GM18873 (cell line): ENCODE measurements at regions not wholly inside any gene's neighbourhood (a gene's known extent, or its start where the extent isn't known, plus 50 kb on each side); places are given as distances from the start of the nearest gene placed in this dataset.

Experiments
- ATAC-seq: cut with Tn5 transposase; IDR thresholded peaks from one replicate; pipeline ENCODE4 v1.9.1; 2021; ENCODE audit warnings: mild to moderate bottlenecking, moderate library complexity, moderate number of reproducible peaks; ENCODE audit not compliant: unreplicated experiment, low FRiP score

DNA sequence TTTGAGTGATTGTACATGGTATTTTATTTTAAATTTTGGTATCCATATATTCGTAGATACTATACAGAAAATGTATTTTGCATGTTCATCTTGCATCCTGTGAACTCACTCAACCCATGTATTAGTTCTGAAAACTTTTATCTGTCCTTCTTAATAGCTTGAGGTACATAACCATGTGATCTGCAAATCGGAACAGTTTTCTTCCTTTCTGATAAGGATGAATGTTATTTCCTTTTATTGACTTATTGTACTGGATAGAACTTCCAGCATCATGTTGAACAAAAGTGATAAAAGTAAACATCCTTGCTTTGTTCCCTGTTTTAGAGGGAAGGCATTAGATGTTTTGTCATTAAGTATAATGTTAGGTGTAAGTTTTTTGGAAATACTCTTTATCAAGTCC is 554.7 kb downstream of the GALR1 start:
- no peak for ATAC-seq

DNA sequence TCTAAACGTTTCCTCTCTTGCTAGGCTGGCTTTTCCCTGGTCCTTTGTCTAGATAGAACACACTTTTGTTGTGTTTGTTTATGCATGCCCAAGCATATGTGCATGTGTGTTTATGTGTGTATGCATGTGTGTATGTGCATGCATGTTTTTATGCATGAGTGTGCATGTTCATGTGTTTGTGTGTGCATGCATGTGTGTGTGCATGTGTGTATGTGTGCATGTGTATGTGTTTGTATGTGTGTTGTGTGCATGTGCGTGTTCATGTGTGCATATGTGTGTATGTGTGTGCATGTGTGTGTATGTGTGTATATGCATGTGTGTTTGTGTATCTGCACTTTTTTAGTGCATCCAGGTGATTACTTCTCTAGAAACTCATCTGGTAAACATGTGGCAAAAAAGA is 558.0 kb downstream of the GALR1 start:
- ATAC-seq = no peak

DNA sequence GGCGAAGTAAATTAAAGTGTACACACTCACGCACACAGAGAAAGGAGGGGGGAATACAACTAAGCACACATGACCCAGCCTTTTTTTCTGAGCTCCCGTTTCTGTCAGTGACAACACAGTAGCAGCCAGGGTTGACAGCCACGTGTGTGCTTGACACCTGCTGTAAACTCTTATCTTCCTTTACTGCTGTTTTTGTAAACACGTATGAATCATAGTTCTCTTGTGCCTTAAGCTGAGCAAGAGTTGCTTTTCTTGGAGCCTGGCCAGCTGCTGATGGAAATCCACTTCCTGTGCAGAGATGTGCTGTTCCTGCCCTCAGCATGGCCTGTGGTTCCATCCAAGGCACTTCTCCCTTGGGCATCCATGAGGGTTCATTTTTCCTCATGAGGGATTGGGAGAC is 561.9 kb downstream of the GALR1 start:
- ATAC-seq = no peak

DNA sequence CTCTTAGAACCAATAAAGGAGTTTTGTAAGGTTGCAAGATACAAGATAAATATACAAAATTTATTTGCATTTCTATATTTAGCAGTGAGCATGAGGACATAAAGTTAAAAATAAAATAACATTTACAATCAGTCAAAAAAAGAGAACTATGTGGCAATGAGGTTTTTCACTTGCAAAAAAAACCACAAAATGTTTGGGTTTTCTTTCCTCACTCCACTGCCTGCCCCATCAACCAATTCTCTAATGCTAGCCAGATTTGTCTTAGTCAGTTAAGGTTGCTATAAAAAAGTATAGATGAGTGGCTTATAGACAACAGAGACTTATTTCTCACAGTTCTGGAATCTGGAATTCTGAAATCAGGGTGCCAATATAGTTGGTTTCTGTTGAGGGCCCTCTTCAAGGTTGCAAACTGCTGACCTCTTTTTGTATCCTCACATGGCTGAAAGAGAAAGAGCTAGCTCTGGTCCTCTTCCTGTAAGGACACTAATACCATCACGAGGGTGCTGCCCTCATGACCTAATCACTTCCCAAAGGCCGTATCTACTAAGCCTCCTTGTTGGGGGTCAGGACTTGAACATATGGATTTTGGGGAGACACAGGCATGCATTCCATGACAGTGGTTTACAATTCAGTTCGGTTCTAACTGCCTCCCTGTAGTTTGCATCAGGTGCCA is 566.2 kb downstream of the GALR1 start:
- no peak for ATAC-seq

DNA sequence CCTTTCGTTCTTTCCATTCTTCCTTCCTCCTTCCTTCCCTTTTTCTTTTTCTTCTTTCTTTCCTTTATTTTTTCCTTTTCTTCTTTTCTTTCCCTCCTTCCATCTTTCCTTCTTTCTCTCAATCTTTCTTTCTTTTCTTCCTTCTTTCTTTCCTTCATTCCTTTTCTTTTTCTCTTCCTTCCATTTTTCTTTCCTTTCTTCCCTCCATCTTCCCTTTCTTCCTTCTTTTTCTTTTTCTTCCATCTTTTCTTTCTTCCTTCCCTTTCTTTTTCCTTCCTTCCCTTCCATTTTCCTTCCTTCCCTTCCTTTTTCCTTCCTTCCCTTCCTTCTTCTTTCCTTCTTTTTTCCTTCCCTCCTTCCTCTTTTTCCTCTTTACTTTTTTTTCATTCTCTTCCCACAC is 568.7 kb downstream of the GALR1 start:
- no peak for ATAC-seq

DNA sequence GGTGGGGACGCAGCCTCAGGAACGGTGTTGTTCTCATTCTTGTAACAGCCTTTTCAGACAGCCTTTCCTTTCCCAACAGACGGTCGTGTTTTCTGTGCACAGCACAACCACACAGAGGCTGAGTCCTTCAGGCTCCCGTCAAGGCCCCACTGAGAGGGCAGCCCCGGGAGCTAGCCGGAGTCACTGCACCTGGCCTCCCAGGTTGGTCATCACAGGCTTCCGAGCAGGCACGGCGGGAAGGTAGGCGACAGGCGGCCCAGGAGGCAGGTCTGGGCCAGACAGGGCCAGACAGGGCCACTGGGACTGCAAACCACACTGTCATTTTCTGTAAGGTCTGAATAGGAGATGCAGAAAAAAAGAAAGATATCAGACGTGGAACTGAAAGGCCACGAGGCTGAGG is 570.8 kb downstream of the GALR1 start:
- no peak for ATAC-seq

DNA sequence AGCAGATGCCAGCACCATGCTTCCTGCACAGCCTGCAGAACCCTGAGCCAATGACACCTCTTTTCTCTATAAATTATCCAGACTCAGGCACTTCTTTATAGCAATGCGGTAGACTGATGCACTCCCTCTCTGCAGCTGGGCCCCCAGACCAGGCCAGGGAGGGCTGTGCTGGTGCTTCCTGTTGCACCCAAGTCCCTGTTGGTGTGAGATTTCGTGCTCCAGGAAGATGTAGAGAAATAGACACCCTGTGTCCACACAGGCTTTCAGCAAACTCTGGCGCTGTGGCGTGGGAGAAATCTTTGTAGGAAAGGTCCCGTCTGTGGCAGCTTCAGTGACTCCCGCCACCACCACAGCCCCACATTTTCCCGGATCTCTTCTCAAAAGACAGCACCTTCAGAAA is 572.2 kb downstream of the GALR1 start:
- no peak for ATAC-seq

DNA sequence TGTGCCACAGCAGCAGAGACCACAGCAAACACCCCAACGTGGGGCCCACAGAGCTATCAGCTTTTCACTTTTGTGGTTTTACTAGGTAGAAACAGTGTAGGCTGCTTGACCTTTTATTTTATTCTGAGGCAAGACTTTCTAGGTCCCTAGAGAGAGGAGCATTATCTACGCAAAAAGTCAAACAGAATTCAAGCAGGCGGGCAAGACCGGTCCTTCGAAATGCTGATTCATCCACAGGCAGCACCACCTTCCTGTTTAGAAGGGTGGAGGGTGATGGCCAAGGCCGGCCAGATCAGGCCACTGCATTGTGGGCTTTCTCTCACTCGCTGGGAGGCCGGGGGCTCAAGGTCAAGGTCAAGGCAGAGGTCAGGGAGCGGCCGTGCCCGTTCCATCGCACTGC is 573.0 kb downstream of the GALR1 start:
- ATAC-seq = no peak

DNA sequence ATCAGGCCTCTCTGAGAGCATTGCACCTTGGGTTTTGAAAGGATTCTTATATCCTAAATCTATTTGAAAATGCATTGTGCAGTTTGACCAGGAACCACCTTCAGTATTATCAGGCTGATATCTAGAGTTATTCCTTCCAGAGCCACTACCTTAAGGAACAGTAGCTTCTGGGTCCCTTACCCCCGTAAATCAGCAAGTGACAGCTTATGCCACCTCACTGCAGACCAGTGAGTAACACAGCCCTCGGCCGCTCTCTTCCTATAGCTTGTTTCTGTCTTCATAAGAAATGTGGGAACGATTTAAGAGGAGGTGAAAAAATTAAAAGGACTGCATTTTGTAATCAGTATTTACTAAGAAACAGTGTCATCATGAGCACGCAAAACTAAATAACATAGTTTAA is 584.2 kb downstream of the GALR1 start:
- no peak for ATAC-seq

DNA sequence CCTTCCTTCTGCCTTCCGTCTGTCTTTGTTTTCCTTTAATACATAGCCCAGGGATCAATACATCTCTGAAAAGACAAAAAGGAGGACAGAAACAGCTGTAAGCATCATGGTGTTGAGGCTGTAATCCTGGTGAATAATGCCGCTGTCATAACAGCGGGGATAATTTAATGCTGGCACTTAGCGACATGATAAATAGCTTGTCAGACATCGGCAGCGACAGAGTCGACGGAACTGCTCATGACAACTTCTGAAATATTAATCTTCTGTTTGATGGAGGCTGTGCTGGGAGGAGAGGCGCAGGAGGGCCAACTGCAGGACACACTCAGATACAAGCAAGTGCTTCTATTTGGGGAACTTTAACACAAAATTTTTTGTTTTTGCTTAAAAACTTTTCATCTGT is 602.2 kb downstream of the GALR1 start:
- no peak for ATAC-seq

DNA sequence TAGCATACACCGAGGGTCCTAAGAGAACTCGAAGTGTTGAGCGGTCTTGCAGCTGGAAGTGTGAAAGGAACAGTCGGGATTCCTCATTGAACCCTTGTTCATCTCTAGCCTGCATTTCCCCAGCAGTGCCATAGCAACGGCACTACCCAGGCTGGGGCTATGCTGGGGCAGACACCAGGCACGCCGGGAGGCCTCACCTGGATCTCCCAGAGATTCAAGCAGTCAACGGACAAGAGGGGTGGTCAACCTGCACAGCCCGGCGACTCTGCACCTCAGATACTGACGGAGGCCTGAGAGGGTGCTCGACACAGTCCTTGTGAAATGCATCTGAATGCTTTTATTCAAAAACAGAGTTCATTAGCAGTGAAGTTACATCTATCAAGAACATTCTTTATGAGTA is 604.2 kb downstream of the GALR1 start:
- ATAC-seq = no peak

DNA sequence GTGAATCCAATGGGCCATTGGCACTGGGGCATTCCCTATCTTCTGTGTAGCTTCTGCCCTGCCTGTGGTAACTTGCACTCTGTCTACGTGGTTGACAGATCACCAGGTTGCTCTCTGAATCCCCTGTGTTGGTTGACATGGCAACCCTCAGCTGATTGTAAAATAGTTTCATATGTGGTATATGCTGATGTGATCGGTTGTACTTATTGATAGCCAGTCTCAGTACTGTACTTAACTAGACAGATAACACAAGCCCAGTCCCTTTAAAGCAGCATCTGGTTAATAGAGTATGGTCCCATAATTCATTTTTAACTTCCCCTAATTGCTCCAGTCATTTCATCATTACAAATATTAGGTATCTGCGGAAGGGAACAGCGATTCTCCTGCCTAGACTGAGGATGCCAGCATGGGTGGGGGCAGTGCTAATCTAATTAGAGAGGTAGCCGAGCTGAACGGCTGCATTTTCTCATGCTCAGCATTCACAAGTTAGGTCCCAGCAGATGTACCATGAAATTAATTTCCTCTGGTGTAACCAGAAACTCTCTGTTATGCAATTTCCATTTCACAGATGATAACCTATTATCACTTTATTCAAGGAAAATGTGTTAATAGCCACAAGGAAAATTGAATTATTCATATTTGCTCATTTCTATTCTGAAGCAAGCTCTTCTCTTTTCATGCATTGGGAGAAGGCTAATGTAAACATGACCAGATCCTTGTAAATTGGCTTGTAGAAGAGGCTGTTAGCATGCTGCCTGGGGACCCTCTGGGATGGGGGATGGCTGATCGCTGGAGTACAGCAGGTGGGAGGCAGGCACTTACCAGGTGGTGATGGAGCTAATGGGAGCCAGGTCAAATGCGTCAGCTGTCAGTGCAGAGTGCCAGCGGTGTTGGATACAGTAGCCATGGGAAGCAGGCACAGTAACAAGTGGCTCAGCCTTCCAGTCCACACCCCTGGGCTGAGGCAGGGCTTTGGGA is 608.3 kb downstream of the GALR1 start:
- ATAC-seq = no peak

DNA sequence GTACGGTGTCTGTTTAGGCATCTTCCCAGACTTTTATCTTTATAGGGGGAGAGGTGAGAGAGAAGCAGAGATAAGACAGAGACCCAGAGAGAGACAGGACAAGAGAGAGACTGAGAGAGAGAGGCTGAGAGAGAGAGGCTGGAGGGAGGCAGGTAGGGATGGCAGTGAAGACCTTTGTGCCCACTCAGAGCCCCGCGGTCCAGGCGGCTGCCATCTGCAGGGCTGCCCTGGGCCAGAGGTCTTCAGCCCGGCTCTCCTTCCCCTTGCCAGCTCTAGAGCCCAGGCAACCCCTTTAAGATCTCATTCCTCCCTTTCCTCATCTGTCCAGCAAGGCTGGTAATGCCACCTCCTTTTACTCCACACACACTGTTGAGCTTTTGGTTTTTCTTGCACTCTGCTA is 610.0 kb downstream of the GALR1 start:
- no peak for ATAC-seq

DNA sequence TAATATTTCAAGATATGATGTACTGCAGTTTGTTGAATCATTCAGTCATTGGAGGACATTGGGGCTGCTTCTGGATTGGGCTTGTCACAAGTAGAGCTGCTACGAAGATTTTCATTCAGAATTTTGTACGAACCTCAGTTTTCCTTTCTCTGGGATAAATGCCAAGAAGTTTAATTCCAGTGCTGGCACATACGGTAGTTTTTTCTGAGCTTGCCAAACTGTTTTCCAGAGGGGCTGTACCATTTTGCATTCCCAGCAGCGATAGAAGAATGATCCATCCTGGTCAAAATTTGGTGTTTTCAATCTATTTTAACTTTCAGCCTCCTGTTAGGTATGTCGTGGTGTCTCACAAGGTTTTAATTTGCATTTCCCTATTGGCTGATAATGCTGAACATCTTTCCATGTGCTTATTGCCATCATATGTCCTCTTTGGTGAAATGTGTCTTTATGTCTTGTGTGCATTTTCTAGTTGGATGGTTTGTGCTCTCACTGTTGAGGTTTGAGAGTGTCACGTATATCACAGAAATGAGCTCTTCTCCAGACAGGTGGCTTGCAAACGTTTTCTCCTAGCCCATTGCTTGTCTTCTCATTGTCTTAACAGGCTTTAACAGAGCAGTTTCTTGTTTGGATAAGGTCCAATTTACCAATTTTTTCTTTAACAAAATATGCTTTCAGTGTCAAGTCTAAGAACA is 612.6 kb downstream of the GALR1 start:
- ATAC-seq = no peak

DNA sequence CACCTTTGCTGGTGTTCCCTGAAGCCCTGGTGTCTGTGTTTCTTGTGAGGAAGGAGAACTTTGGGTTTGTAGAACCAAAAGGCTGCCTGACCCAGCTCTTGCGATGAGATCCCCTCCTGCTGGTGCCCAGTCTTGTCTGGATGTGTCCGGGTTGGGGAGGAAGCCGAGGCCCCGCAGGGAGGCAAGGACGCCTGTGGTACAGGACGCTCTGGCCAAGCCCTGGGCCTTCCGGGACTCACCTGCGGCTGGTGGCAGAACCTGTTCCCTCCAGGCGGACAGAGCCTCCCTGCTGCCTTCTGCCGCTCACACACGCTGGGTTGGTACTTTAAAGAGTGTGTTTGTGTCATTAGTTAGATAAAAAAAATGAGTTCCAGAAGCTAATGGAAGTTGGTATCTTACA is 616.2 kb downstream of the GALR1 start:
- no peak for ATAC-seq

DNA sequence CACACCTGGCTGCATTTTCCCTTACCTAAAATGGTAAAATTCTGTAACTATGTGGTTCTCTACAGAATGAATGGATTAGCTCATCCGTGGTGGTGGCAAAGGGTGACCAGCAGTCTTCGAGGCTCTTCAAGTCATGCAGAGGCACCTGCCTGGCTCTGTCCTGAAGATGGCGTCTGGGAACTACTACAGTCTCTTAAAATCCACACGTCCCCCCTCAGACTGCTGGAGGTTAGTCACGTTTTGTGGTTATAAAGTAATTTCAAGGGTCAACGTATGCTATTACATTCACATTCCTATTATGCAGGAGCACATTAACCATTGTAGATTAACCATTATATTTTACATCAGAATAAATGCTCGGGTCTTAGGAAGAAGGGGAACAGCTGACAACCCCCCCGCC is 616.7 kb downstream of the GALR1 start:
- no peak for ATAC-seq

DNA sequence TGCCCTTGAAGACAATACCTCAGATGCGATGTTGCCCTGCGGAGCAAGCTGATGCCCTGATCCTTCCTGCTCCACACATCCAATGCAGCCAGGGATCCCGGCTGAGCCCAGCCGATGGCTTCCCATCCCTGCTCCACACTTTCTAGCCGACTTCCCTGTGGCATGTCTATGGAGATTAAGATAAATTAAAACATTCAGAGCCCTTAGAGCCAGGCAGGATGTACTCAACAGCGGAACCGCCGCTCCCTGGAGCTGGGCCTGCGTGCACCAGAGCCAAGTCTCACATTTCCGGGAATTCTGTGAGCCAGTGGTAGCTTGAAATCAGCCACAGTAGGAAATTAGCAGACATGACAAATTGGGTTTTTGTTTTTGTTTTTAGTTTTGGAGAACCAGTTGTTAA is 620.6 kb downstream of the GALR1 start:
- no peak for ATAC-seq

DNA sequence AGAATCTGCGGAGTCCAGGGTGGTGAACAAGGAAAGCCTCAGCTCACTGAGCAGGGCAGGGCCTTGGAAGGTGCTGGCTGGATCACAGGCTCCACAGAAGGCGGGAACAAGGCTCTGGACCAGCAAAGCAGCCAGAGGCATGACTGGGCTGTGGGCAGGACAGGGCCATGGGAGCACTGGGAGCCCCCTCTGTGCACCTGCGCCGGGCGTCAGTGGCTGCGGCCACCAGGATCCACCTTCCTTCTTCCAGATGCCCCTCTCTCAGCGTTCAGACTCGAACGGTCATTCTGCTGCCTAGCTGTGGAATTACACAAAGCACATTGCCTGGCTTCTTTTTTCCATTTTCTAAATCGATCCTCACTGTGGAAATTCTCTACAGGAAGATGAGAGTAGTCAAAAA is 621.2 kb downstream of the GALR1 start:
- no peak for ATAC-seq

DNA sequence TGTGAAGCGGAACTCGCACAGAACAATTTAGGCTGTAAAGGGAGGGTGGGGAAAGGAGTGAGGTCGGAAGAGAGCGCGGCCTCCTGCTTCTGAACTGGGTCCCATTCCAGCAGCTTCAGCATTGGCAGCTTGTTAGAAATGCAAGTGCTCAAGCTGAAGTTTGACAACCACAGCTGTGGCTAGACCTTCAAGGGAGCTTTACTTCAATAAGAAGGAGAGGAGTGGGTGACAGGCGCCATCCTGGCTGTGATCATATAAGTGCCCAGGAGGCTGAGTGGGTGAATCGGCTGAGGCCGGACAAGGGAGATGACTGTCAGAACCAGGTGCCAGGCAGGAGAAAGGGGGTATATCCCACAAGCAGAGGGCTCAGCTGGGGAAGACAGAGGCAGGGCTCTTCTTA is 622.5 kb downstream of the GALR1 start:
- no peak for ATAC-seq

DNA sequence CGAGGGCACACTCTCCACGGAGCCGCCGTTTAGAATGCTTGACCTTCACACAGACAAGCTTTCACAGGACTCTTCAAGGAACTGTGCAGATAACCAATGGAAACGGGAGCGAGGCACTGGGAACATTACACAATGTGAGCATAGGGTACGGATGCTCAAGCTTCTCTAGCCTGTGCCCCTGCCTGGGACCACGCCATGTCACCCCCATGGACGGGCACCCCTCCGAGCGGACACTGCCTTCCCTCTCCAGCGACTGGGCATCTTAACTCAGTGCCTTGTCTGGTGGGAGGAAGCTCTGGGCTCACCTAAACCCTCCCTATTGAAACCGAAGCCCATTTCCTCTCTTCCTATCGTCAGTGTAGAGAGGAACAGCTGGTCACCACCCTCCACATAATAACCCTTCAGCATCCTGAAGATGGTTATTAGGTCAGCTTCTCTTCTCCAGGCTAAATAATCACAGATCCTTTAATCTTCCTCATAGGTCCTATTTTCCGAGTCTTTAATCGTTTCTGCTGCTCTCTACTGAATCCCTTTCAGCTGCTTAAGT is 626.7 kb downstream of the GALR1 start:
- no peak for ATAC-seq

DNA sequence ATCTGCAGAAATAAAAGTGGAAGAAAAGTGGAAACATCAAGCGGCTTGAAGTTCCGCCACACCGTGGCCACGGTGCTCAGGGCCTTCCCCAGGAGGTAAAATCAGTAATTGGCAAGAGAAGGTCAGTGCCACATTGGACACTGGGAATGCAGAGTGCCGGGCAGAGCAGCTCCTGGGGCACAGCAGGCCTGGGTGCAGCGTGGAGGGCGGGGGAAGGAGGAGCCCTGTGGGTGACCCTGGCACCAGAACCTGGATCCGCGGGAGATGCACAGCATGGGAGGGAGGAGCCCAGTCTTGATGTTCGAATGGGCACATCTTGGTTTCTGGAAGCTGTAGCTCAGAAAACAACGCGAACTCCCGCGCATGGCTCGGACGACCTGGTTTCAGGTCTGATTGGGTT is 630.2 kb downstream of the GALR1 start:
- no peak for ATAC-seq
